Hematopoietic multipotent progenitor cell (in vitro differentiated cells): ENCODE measurements at regions not wholly inside any gene's neighbourhood (a gene's known extent, or its start where the extent isn't known, plus 50 kb on each side); places are given as distances from the start of the nearest gene placed in this dataset.

Source experiments
- DNase-seq, 3 donors: peaks; one replicate each; pipeline ENCODE4 v3.0.0-alpha.2; 2011 to 2015; ENCODE audit warnings: low read depth in 2 of 3, low spot score in 2 of 3

DNA sequence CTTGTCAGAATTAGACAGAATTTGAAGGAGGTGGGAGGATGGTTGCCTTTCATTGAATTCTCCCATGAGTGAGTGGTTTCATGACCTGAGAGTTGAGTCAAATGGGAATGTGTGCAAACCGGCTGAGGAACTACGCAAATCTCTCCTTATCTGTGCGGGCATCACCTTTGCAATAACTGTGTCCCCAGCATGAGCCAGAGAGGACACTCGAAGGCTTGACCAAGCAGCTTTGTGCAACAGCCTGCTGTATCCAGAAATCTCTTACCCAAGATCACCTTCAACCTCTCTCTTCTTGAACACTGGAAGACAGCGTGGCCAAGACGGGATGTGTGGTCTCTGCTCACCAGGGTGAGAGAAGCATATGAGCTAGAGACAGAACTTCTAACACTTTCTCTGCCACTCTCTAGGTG lies 93.8 kb upstream of the IKZF1 start:
- DNase-seq, result no peak

DNA sequence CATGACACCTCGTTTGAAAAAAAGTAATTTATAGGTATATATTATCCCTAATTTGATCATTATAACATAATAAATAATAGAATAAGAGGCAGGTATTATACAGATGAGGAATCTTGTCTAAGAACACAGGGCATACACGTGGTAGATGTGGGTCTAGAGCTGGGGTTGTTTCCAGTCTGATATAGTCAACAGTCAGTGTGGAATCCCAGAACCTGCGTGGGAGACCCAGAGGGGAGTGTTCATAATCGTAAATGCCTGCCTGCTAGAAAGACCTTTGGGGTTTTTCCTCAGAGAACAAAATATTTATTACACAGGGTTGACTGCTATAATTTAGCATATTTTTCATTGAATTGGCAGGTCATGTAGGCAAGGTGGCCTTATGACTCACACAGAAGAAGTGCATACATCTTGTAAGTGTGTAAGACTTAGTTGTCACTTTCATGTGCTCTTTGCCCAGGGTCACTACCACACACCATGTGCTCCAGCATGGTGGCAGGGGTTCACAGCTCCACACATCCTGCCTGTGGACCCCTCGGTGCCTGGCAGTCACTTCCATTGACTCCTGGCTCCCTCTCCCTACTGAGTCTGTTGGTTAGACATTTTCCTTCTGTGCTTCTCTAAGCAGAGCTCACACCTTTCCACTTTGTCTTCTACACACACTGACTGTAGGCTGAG lies 94.9 kb upstream of the IKZF1 start:
- DNase-seq, result no peak

DNA sequence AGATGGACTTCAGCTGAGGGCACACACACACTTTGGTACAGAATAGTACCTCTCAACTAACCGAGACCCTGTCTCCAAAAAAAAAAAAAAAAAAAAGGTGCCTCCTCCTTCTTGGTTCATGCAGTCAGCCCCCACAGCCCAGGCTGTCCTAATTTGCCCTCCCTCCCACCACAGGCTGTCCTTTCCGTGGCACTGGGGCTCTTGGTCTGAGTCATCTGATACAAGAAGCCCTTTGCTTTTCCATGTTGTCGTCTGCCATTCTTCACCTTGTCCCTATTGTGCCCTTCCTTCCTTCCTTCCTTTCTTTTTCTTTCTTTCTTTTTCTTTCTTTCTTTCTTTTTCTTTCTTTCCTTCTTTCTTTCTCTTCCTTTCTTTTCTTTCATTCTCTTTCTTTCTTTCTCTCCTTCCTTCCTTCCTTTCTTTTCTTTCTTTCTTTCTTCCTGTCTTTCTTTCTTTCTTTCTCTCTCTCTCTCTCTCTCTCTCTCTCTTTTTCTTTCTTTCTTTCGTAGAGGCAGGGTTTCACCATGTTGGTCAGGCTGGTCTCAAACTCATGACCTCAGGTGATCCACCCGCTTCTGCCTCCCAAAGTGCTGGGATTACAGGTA lies 96.0 kb upstream of the IKZF1 start:
- no peak for DNase-seq

DNA sequence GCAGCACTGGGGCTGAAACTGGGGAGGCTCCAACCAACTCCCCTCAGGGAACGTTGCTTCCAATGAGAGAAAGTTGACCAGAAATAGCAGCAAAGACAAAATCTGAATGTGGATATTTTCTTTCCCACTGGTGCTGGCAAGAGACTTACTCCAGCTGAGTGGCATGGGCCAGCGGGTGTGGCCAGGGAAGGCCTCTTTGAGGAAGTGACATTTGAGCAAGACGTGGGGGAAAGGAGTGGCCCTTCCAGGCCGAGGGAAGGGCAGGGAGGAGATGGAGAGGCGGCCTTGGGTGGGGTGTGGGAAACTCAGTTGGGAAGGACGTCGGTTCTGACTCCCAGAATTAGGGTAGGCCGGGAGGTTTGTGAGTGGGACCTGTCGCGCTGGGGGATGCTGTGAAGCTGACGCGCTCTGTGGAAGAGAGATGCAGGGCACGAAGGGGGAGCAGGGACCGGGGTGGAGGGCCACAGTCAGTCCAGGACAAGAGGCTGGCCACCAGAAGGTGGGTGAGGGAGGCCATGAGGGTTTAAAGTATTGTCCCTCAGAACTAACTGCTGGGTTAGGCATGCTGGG lies 96.7 kb upstream of the IKZF1 start:
- no peak for DNase-seq

DNA sequence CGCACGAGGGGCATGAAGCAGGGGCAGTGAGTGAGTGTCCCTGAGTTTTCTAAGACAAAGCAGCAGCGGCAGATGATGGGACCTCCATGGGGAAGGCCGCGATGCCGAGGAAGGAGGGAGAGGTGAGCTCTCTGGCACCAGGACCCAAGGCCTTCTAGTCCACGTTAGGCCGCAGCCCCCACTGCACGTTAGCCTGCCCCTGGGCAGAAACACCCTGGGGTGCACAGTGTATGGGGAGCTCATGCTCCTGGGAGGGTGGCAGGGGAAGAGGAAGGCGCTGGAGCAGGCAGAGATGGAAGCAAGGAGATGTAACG lies 97.3 kb upstream of the IKZF1 start:
- no peak for DNase-seq

DNA sequence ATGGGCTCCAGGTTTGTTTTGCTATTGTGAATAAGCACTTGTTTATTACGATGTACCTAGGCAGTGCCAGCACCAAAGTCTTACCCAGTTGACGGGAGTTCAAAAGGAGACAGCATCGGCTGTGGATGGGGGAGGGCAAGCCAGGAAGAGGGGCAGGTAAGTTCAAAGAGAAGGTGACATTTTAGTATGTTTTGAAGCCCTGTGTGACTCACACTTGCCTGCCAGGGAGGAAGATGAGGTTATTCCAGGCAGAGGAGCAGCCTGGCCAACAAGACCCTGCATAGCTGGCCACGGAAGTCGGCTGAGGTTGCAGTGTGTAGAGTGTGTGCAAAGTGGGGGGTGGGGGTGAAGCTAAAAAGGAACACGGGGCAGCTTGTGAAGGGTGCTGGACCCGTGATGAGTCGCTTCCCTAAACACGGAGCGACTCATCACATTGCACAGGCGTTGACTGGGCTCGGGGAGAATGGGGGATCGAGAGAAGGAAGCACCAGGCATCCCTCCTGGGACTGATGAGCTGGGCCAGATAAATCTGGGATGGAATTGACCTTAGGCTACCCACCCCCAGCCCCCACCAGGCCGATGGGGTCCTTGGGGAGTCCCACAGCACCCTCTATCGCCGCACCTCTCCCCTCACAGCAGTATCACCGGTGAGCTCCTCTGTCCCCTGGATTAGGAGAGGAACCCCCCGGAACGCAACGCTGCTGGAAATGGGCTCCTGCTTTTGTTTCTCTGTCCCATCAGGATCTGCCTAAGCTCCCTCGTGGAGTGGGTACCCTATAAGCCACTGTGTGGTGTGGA lies 97.9 kb upstream of the IKZF1 start:
- peak; percentile 46 to 68 (median 65) for DNase-seq

DNA sequence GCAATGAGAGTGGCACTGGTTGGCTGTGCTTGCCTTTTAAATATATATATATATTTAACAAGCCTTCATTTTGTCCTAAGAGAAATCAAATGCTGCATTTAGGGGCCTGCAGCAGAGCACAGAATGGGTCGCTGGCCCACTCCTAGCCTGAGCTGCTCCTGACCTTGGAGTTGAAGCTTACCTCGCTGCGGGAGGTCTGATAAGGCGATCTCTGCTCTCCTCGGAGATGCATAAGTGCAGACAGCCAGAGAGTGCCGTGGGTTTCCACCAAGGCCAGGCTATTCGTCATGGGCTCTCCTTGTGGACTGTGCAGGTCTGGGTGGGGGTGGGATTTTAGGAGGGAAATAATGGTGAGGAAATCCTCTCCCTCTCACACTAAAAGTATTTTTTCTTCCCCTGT lies 99.5 kb upstream of the IKZF1 start:
- DNase-seq, result no peak

DNA sequence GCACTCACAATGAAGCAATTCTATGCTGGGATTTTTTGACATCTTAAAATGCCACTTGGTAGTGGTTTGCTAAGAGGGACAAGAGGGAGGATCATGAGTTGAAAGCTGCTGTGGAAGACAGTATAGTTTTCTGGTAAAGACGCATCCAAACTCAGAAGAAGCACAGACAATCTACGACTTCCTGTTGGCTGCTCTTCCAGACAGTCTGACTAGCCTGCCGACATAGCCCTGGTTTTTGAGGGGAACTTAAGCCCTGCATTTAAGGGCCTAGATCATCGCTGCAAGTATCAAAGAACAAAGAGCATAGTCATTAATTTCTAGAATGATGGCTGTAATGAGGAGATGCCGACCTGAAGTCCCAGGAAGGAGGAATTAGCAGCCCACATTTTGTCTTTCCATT lies 99.9 kb upstream of the IKZF1 start:
- DNase-seq, result no peak

DNA sequence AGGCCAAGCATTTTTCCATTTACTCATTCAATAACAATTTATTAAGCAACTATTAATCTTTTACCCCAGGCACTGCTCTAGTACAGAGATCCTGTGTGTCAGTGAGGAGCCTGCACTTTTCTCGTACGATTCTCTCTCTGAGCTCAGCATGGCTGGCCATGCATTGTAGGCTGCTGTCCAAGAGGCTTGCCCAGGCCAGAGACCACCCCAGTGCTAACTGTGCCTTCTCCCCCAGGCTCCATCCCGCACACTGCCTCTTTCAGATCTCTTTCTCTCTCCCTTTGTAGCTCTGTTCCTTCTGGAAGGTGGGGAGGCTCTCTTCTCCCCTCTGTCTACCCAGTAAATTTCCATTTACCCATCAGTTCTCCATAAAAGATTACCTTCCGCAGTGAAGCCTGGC lies 101.0 kb upstream of the IKZF1 start:
- no peak for DNase-seq

DNA sequence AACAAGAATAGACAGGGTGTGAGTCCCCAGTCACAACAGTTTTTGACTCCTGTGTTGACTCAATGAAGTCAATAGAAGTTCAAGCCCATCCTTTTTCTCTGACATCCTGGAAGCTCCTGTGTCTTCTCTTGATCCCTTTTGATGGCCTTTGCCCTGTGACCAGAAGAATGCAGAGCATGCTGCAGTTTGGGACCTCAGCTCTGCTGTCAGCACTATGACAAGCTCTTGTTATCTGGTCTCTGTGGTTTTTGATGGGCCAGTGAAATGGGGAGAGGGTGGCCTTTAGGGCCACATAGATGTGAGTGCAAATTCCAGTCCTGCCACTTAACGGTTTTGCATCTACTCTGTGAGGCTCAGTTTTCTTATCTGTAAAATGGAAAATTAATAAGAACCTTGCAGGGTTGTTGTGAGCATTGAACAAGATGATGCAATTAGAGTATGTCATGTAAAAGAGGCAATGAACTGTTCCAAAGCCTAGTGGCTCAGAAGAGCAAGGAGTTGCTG lies 102.4 kb upstream of the IKZF1 start:
- DNase-seq, result no peak

DNA sequence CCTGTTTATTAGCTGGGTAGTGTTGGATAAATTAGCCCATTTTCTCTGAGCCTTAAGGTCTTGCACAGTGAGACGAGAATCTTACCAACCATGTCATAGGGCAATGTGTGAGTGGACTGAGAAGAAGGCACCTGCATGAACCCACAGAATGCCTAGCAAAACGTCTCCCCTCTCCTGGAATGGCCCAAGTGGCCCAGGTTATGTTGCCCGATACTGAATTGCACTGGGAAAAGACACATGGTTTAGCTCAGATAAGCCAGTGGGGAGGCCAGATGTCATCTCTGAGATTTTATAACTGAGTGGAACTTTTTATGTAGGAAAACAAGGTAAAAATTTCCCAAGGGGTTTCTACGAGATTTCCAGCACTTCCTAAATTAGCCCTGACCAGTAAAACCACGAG lies 104.7 kb upstream of the IKZF1 start:
- DNase-seq, result no peak

DNA sequence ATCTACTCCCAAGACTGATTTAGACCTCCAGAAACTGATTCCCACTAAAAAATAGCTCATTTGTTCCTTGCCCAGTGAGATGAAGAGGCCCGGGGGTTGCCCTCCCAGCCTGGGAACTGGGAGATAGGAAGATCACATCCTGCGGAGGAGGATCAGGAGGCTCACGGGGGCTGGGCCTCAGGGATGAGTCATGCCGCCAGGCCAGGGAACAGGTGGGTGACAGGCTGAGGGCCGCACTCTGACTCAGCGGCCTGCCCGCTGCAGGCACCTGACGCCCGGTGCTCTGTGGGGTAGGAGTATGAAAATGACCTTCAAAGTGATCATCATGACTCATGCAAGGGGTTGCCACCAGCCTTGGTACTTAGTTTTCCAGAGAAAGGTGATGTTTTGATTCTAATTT lies 104.5 kb upstream of the ZPBP start:
- no peak for DNase-seq

DNA sequence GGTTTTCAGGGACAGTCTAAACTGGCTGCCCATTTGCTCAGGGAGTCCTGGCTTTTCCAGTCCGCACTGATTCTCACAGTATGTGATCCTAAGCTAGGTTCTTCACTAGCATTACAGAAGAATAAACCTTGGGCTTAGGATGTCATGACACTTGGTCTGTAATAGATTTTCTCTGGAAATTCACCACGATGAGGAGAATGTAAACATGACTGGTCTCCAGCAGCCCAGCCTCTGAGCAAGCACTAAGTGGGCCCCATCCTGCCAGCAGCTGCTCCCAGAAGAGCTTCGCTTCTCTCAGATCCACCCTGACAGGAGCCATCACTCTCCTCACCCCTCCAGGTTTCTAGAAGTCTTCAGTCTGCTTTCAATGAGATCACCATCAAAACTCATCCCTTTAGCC lies 103.7 kb upstream of the ZPBP start:
- DNase-seq, result no peak

DNA sequence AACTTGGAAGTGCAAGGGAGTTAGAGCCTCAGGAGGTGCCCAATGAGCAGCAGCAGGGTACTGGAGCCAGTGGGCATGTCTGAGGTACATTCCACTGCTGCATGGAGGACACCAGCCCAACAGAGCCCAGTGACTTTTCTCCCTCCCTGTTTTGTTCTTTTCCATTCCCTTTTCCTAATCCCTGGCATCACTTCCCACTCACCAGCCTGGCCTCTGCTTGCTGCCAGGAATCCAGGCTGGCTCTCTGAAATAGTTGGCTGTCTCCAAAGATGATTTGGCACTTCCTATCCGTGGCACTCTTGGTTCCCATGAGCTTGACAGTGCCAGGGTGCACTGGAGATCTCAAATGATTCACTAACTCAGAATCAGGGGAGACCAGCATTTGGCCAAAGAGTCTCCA lies 97.7 kb upstream of the ZPBP start:
- no peak for DNase-seq

DNA sequence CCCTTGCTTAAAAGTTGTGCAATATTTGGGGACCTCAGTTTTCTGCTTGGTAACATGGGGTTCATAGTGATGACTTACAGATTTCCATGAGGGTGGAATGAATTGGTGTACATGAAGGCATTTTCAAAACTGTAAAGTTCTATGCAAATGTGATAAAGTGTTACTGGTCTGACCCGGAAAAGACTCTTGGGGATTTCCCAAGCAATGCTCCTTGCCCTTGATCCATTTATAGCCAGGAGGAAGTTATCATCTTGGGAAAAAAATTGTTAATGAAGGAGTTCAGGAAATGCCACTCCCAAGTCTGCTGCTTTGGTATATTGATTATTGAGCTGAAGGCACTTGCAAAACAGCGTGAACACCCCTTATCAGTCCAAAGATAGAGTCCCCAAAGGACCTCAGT lies 96.3 kb upstream of the ZPBP start:
- DNase-seq, result no peak

DNA sequence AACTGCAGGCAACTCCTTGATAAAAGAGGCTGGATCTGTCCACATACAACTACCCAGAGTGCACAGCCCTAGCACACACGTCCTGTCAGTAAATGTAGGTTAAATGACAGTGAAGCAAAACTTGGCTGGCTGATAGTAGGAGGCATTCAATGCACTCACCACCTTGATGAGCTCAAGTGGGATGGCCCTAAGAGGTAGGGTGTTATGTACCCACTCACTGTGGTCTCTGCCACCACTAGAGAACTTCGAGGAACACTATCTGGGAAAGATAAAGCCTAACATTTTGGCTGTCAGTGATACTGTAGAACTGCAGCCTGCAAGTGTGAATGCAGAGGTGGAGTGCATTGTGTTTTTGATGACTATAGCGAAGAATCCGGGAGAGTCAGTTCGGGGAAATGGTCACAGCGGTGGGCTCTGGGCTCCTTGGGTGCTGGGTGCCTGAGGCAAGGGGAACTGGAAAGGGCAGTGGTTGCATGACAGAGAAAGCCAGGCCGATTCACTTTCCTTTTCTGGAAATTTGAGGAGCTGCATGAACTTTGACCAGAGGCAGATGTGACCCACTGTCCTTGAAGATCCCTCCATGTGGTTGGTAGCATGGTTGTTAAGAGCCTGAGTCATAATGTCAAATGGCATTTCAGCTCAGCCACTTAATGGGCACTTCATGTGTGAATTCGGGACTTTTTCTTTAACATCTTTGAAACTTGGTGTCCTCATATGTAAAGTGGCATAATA lies 93.1 kb upstream of the ZPBP start:
- DNase-seq, result no peak

DNA sequence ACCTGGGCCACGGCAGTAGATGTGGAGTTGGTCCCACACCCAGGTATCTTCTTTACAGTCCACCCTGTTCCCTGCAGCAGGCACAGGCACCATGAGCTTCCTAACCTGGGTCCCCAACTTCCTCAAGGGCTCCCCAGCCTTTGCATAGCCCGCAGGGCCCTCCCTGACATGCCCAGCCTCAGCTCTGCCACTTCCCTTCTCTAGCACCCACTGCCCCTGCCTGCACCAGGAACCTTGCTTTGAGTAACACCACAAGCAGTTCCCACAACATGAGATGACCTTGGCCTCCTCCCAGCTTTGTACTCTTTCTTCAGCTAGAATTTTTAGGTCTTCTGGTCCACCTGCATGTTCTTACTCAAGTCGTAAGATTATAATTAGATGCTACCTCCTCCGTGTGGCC lies 92.2 kb upstream of the ZPBP start:
- DNase-seq, result peak in 1 of 3 donors; percentile 39

DNA sequence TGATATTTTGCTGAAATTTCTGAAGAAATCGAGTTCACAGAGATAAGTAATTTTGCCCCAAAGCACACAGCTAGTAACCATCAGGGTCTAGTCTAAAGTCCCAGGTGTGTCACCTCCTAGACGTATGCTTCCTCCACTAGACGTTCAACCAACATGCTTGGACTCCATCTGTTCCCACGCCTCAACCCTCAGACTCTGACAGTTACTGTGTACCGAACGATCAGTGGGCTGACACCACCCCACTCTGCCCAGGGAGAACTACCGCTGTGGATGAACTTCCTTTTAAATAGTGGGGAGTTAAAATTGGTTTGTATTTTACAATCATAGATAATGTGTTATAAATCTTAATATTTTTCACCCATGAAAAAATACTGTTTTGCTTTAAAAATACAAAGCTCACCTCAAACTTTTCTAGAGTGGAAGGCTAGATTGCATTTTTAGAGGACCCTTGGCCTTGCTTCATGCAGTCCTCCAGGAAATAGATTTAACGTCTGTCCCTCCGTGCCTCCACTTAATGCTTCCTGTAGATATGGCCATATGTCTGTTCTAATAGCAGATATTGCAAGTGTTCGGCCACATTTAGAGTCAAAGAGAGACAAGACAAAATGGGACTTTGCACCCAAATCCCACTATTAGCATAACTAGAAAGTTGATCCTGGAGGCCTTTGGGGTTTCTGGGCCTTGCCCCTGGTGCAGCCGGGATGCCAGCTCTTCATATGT lies 91.4 kb upstream of the ZPBP start:
- DNase-seq, result peak in 1 of 3 donors; percentile 24

DNA sequence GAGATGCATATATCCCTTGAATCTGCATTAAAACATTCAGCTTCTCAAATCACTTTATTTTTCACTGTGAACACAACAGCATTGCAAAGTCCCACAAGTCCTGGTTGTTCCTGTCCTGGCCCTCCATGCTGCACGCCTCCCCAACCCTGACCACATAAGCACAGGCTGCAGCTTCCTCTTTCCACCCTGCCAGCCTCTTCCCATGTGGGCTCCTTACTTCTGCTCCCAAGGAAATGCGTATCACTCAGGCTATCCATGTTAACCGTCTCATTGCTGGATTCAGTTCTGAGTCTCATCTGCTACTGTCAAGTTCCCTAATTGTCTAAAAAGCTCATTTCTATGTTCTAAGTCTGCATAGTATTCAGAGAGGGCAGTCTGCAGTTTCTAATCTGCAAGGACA lies 89.7 kb upstream of the ZPBP start:
- DNase-seq, result no peak

DNA sequence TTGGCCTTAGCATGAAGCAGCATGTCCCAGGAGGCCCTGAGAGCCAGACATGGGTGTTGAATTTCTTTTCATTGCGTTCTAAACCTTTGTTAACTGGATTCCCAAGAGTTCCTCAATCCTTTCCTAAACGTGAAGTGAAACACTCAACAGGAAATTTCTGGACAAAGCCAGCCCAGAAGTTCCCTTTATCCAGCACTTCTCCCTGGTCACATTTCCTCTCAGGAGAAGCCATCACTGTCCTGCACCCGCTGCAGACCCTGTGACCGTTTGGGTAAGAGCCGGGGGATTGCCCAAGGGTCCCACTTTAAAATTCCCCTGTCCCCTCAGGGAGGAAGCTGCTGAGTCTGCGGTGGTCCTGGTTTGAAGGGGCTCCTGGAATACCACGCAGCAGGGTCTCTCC lies 88.0 kb upstream of the ZPBP start:
- no peak for DNase-seq
